GM21360 (cell line): ENCODE measurements at regions not wholly inside any gene's neighbourhood (a gene's known extent, or its start where the extent isn't known, plus 50 kb on each side); places are given as distances from the start of the nearest gene placed in this dataset.

ENCODE experiments used
- ATAC-seq: cut with Tn5 transposase; IDR thresholded peaks from one replicate; pipeline ENCODE4 v1.9.1; 2021; ENCODE audit warnings: mild to moderate bottlenecking, moderate library complexity; ENCODE audit not compliant: unreplicated experiment

DNA sequence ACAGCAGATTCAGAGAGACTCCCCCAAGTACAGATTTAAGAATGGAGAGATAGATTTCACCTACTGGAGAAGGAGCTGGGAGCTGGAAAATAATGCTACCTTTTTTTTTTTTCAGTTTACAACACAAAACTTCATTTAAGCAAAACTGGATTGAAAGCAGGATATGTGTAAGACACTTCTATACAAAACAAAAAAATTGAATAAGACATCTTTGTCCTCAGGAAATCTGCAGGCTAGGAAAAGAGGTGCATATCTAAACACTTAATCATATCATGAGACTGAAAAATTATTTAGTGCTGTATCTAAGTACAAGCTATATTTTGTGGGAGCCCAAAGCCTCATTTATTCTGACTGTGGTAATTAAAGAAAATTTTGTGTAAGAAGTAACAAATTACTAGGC lies 516.1 kb downstream of the ZIC1 start:
- ATAC-seq, result no peak

DNA sequence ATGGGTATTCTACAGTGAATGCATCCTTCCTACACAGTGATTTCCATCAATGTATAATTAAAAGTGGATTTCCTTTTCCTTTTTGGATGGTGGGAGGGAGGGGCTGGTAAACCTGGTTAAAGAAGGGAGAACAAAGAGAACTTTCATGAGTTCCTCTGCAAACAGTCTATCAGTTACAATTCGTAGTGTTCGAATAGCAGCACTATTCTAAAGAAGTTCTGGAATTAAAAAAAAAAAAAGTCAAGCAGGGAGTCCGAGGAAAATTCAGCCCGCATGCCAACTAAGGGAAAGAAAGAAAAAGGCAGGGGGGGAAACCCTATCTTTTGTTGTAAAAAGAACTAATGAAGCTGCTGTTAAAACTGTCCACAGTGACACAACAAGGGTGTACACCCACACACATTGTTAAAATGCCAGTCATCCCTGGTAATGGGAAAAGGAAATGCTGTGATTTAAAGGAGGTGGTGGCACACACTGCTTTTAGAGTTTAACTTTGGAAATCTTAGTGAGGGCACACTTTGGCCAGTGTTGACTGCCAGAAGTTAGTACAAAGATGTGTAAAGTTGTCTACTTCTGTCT lies 521.2 kb downstream of the ZIC1 start:
- no peak for ATAC-seq

GRCh38 chr3:147934451-147935180 lies 525.5 kb downstream of the ZIC1 start:
- ATAC-seq, result no peak

DNA sequence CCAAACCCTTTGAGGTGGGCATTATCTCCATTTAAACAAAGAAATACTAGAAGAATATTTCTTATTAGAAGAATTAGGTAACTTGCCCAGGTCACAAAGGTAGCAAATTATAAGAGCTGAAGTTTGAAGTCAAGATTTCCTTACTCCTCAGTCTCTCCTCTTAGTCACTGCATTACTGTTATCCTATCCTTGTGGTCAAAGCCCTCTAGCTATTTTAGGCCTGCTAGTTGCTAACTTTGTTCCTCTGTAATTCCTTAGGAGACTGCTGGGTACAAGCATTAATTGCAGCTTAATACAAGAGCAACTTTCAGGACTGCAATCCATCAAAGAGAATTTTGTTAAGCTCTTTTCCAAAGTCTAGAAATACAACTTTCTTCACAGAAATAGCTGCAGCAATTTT lies 528.2 kb downstream of the ZIC1 start:
- ATAC-seq, result no peak

- ATAC-seq, result no peak
These were observed 528.7 kb downstream of the ZIC1 start for GRCh38 chr3:147937891-147938290.

DNA sequence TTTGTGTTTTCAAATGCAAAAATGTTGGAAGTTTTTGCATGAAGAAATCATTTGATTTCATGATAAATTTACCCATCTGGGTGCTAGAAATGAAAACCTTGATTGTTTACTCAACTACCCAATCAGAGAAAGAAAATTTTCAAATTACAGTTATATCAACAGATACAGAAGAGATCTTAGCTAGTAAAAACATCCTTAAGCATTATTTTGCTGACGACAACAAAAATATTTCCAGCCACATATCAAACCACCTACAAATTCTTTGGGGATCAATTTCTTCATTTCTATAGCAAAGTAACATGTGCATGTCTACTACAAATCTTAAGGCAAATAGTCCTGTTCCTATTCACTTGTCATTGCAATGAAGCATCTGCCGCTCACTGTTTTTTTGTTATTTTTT lies 530.3 kb downstream of the ZIC1 start:
- ATAC-seq, result no peak

- no peak for ATAC-seq
These were observed 530.7 kb downstream of the ZIC1 start for GRCh38 chr3:147939839-147940238.

- no peak for ATAC-seq
These were observed 531.4 kb downstream of the ZIC1 start for GRCh38 chr3:147940405-147941193.

DNA sequence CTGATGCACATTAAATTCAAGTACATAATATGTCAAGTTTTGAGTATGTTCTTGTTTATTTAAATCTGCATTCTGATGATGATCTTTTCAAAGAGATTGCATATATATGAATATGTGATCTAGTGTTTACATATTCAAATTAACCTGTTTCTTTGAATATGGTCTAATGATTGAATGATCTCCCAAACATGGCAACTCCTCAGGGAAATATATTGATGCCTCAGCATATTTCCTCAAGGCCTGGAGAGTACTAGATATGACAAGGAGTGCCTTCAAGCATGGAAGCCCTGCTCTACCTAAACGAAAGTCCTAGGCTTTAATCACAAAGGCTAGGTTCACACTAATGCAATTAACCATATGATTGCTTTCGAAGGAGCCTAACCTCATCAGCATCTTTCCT lies 532.8 kb downstream of the ZIC1 start:
- no peak for ATAC-seq

DNA sequence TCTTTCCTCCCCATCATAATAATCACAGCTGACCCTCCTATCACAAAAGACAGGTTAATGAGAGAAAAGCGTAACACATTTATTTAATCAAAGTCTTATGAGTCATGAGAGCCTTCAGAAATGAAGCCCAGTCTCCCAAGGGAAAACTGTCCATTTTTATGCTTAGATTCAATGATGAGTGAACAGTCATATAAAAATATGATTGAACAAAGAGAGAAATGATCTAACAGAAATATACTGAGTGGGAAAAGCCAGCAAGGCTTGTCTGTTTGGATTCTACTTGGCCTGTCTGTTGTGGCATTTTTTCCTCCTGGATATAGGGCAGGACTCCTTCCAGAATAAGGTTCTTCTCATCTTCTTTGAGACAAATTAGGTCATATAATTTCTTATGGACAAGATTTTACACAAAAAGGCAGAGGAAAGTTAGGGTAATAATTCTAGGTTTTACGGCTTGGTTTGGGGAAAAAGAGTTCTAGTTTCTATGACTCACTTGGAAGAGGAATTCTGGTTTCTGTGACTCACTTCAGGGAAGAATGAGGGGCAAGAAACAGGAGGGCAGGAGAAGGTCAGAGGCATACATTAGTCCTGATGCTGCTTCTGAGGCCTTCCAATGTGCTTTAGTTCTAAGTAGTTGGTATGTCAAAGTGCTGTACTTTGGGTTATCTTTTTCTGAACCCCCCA lies 534.2 kb downstream of the ZIC1 start:
- ATAC-seq, result no peak

DNA sequence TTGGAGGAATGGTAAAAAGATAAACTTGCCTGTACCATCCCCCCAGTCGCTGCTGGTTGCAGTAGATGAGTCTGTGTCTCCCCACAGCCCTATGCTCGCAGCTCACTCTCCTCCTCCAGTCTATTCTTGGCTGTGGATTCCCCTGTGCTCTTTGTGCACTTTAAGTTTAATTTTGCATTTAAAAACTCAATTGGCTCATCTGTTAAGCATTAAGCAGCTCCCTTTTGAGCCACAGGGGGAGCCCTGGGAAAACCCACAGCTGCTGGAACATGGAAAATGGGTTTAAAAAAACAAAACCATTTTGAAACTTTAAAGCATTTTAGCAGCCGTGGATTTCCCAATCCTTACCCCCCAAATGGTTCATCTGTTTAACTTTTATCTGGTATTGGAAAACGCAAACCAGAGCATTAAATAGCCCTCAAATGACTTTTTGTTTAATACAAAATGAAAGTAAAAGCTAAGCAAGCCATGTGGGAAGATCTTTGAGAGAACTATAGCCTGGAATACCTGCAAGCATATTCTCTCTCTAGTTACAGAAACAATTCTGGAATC lies 536.9 kb downstream of the ZIC1 start:
- ATAC-seq, result peak; percentile 56

GRCh38 chr3:147956615-147957014 lies 547.5 kb downstream of the ZIC1 start:
- ATAC-seq, result no peak

DNA sequence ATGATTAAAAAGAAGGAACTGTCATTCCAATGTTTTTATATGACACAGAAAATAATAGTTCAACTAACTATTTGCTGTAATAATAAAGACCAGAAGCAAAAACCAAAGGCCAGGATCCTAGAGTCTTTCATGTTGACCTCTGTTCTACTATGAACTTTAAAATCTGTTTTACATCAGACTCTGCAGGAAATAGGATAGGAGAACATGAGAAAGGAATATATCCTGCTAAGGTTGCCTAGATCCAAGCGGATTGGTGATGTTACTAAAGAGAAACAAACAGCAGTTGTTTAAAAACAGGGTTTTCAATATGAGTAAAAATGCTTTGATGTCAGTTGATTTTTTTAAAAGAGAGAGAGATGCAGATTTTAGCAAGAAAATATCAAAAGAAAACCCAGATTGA lies 549.6 kb downstream of the ZIC1 start:
- ATAC-seq, result no peak

GRCh38 chr3:147960786-147961185 lies 551.6 kb downstream of the ZIC1 start:
- no peak for ATAC-seq

- no peak for ATAC-seq
These were observed 553.4 kb downstream of the ZIC1 start for GRCh38 chr3:147962408-147963164.

GRCh38 chr3:147963711-147964110 lies 554.5 kb downstream of the ZIC1 start:
- ATAC-seq, result no peak

GRCh38 chr3:147975165-147975564 lies 566.0 kb downstream of the ZIC1 start:
- ATAC-seq, result no peak

DNA sequence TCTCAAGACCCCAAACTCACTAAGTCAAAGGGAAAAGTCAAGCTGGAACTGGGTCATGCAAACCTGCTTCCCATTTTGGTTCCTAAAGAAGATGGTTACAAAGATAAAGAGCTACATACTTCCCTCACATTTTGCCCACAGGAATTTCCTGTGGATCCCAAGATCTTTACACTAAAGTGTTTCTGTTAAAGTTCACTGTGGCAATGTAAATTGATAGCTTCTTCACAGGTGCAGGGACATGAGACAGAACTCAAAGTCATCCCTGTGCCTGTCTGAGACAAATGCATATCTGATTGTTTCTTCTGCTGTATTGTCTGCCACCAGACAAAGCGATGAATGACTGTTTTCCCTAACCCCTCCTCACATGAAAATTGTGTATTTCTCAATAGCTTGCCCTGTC lies 567.8 kb downstream of the ZIC1 start:
- ATAC-seq, result no peak

- ATAC-seq, result no peak
These were observed 578.4 kb downstream of the ZIC1 start for GRCh38 chr3:147987549-147987948.

DNA sequence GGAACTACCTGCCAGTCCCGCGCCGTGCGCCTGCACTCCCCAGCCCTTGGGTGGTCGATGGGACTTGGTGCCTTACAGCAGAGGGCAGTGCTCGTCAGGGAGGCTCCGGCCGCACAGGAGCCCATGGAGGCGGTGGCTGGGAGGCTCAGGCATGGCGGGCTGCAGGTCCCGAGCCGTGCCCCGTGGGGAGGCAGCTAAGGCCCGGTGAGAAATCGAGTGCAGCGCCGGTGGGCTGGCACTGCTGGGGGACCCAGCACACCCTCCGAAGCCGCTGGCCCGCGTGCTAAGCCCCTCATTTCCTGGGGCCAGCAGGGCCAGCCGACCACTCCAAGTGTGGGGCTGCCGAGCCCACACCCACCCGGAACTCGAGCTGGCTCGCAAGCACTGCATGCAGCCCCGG lies 580.2 kb downstream of the ZIC1 start:
- ATAC-seq, result no peak
